ENCODE measurements at regions not wholly inside any gene's neighbourhood (a gene's known extent, or its start where the extent isn't known, plus 50 kb on each side); places are given as distances from the start of the nearest gene placed in this dataset.

GRCh38 chr20:7585126-7585679 is 355.1 kb downstream of the HAO1 start:
- in situ Hi-C loops (cut with MboI; ENCODE audit: low sequenced_read_pairs in 4 of 4): loop anchor here in 1 of 4 donors (25.0 kb wide), 1 partner anchor 98 kb away; no protein-coding TSS in a partner anchor
- no peaks in the 10 kb centered on the region for H3K27me3 ChIP-seq
- DNase-seq (no peak), ATAC-seq (no peak)
- no peaks in the 10 kb centered on the region for H3K4me1 ChIP-seq
- no peak overlapping the region for H3K4me3 ChIP-seq
- no peaks in the 10 kb centered on the region for H3K9me3 ChIP-seq
- no peak overlapping the region for H3K27ac ChIP-seq
- H3K36me3 ChIP-seq: no peaks in the 10 kb centered on the region
- TF ChIP-seq POLR2A (IDR thresholded peaks at IDR 0.05) (no peak), CTCF (IDR thresholded peaks at IDR 0.05 in 4 of 5, conservative IDR thresholded peaks at IDR 0.05 in 1 of 5) (no peak)
- intact Hi-C loops (cut with DNase I; ENCODE audit: low total_unique reads): no loop called here

- TF ChIP-seq POLR2A (IDR thresholded peaks at IDR 0.05) (no peak), CTCF (IDR thresholded peaks at IDR 0.05 in 4 of 5, conservative IDR thresholded peaks at IDR 0.05 in 1 of 5) (no peak)
- H3K4me1 ChIP-seq: no peaks in the 10 kb centered on the region
- DNase-seq (no peak), ATAC-seq (no peak)
- intact Hi-C loops (cut with DNase I; ENCODE audit: low total_unique reads): no loop called here
- H3K9me3 ChIP-seq: no peaks in the 10 kb centered on the region
- no peaks in the 10 kb centered on the region for H3K27me3 ChIP-seq
- no peak overlapping the region for H3K27ac ChIP-seq
- in situ Hi-C loops (cut with MboI; ENCODE audit: low sequenced_read_pairs in 4 of 4): loop anchor here in 1 of 4 donors (25.0 kb wide), 1 partner anchor 99 kb away; no protein-coding TSS in a partner anchor
- H3K36me3 ChIP-seq: no peaks in the 10 kb centered on the region
- H3K4me3 ChIP-seq: no peak overlapping the region
Measured at GRCh38 chr20:7586481-7586880, 353.8 kb downstream of the HAO1 start.

- no peak for ATAC-seq
- in situ Hi-C loops (cut with MboI; ENCODE audit: low sequenced_read_pairs in 4 of 4): loop anchor here in 1 of 4 donors (25.0 kb wide), 1 partner anchor 102 kb away; no protein-coding TSS in a partner anchor
- intact Hi-C loops (cut with DNase I; ENCODE audit: low total_unique reads): no loop called here
- H3K4me3 ChIP-seq: no peak overlapping the region
- H3K27me3 ChIP-seq: no peaks in the 10 kb centered on the region
- TF ChIP-seq POLR2A (IDR thresholded peaks at IDR 0.05): no peak
- no peak for TF ChIP-seq CTCF (IDR thresholded peaks at IDR 0.05 in 4 of 5, conservative IDR thresholded peaks at IDR 0.05 in 1 of 5)
- no peaks in the 10 kb centered on the region for H3K4me1 ChIP-seq
- H3K9me3 ChIP-seq: no peaks in the 10 kb centered on the region
- no peaks in the 10 kb centered on the region for H3K36me3 ChIP-seq
- no peak overlapping the region for H3K27ac ChIP-seq
- no peak for DNase-seq
Measured at GRCh38 chr20:7589164-7589563, 351.1 kb downstream of the HAO1 start.

GRCh38 chr20:7596541-7596940 is 343.7 kb downstream of the HAO1 start:
- in situ Hi-C loops (cut with MboI; ENCODE audit: low sequenced_read_pairs in 4 of 4) (loop anchor here in 1 of 4 donors (25.0 kb wide), 1 partner anchor 109 kb away; no protein-coding TSS in a partner anchor), intact Hi-C loops (cut with DNase I; ENCODE audit: low total_unique reads) (no loop called here)
- H3K4me3 ChIP-seq: no peak overlapping the region
- ATAC-seq (no peak), DNase-seq (no peak)
- no peaks in the 10 kb centered on the region for H3K9me3 ChIP-seq
- TF ChIP-seq CTCF (IDR thresholded peaks at IDR 0.05 in 4 of 5, conservative IDR thresholded peaks at IDR 0.05 in 1 of 5): no peak
- H3K27me3 ChIP-seq: no peaks in the 10 kb centered on the region
- H3K27ac ChIP-seq: no peak overlapping the region
- no peaks in the 10 kb centered on the region for H3K4me1 ChIP-seq
- H3K36me3 ChIP-seq: no peaks in the 10 kb centered on the region

- Histone ChIP-seq H3K9me3 (no peaks in the 10 kb centered on the region), H3K27ac (no peak overlapping the region), H3K4me1 (no peaks in the 10 kb centered on the region), H3K36me3 (no peaks in the 10 kb centered on the region), H3K27me3 (no peaks in the 10 kb centered on the region), H3K4me3 (no peak overlapping the region)
- intact Hi-C loops (cut with DNase I; ENCODE audit: low total_unique reads) (no loop called here), in situ Hi-C loops (cut with MboI; ENCODE audit: low sequenced_read_pairs in 4 of 4) (no loop called here)
- TF ChIP-seq CTCF (IDR thresholded peaks at IDR 0.05 in 4 of 5, conservative IDR thresholded peaks at IDR 0.05 in 1 of 5) (no peak), POLR2A (IDR thresholded peaks at IDR 0.05) (no peak)
- no peak for ATAC-seq
- no peak for DNase-seq
Measured at GRCh38 chr20:7601431-7601830, 338.8 kb downstream of the HAO1 start.
